ENCODE measurements at regions not wholly inside any gene's neighbourhood (a gene's known extent, or its start where the extent isn't known, plus 50 kb on each side); places are given as distances from the start of the nearest gene placed in this dataset.

GRCh38 chr10:108360187-108360586 lies 1195.7 kb upstream of the SORCS1 start:
- Histone ChIP-seq H2AFZ (ENCODE audit: low read length) (no peak overlapping the region), H3K27me3 (ENCODE audit: insufficient read depth, low read length) (no peaks in the 10 kb centered on the region), H3K79me2 (ENCODE audit: insufficient read depth, low read length) (no peaks in the 10 kb centered on the region), H3K4me1 (ENCODE audit: insufficient read depth, low read length, severe bottlenecking) (no peaks in the 10 kb centered on the region), H3K36me3 (ENCODE audit: insufficient read depth, low read length) (no peaks in the 10 kb centered on the region), H3K27ac (ENCODE audit: low read depth, low read length, poor library complexity, severe bottlenecking) (no peak overlapping the region), H4K20me1 (ENCODE audit: insufficient read depth, low read length) (no peaks in the 10 kb centered on the region), H3K4me3 (ENCODE audit: low read depth, low read length, poor library complexity, severe bottlenecking) (no peak overlapping the region), H3F3A (ENCODE audit: insufficient read depth, low read length) (no peaks in the 10 kb centered on the region), H3K4me2 (ENCODE audit: low read length) (no peak overlapping the region), H3K9ac (ENCODE audit: low read length) (no peak overlapping the region), H3K9me2 (ENCODE audit: low read depth, low read length) (no peaks in the 10 kb centered on the region), H3K9me3 (ENCODE audit: low read length) (no peaks in the 10 kb centered on the region)
- TF ChIP-seq EZH2 (IDR thresholded peaks at IDR 0.05; ENCODE audit: borderline replicate concordance, low read length) (no peak), CTCF (IDR thresholded peaks at IDR 0.05; ENCODE audit: low read length) (no peak)

- Histone ChIP-seq H3K9me3 (ENCODE audit: low read length) (no peaks in the 10 kb centered on the region), H3K4me3 (ENCODE audit: low read depth, low read length, poor library complexity, severe bottlenecking) (no peak overlapping the region), H3K4me1 (ENCODE audit: insufficient read depth, low read length, severe bottlenecking) (no peaks in the 10 kb centered on the region), H3K79me2 (ENCODE audit: insufficient read depth, low read length) (no peaks in the 10 kb centered on the region), H3K27ac (ENCODE audit: low read depth, low read length, poor library complexity, severe bottlenecking) (no peak overlapping the region), H3K9ac (ENCODE audit: low read length) (no peak overlapping the region), H3K27me3 (ENCODE audit: insufficient read depth, low read length) (no peaks in the 10 kb centered on the region), H4K20me1 (ENCODE audit: insufficient read depth, low read length) (no peaks in the 10 kb centered on the region), H3K36me3 (ENCODE audit: insufficient read depth, low read length) (no peaks in the 10 kb centered on the region), H2AFZ (ENCODE audit: low read length) (no peak overlapping the region), H3K9me2 (ENCODE audit: low read depth, low read length) (no peaks in the 10 kb centered on the region), H3K4me2 (ENCODE audit: low read length) (no peak overlapping the region), H3F3A (ENCODE audit: insufficient read depth, low read length) (no peaks in the 10 kb centered on the region)
- no peak for TF ChIP-seq EZH2 (IDR thresholded peaks at IDR 0.05; ENCODE audit: borderline replicate concordance, low read length)
- no peak; the same call in 1 of the 2 replicates for TF ChIP-seq CTCF (IDR thresholded peaks at IDR 0.05; ENCODE audit: low read length)
Measured at GRCh38 chr10:108358912-108359311, 1194.4 kb upstream of the SORCS1 start.

GRCh38 chr10:108352771-108353170 lies 1188.3 kb upstream of the SORCS1 start:
- no peaks in the 10 kb centered on the region for H3K4me1 ChIP-seq (ENCODE audit: insufficient read depth, low read length, severe bottlenecking)
- no peaks in the 10 kb centered on the region for H3F3A ChIP-seq (ENCODE audit: insufficient read depth, low read length)
- H3K4me3 ChIP-seq (ENCODE audit: low read depth, low read length, poor library complexity, severe bottlenecking), result no peak overlapping the region
- H3K9ac ChIP-seq (ENCODE audit: low read length), result no peak overlapping the region
- no peaks in the 10 kb centered on the region for H3K9me3 ChIP-seq (ENCODE audit: low read length)
- no peak overlapping the region for H2AFZ ChIP-seq (ENCODE audit: low read length)
- no peak for TF ChIP-seq EZH2 (IDR thresholded peaks at IDR 0.05; ENCODE audit: borderline replicate concordance, low read length)
- no peak for TF ChIP-seq CTCF (IDR thresholded peaks at IDR 0.05; ENCODE audit: low read length)
- no peaks in the 10 kb centered on the region for H3K79me2 ChIP-seq (ENCODE audit: insufficient read depth, low read length)
- no peaks in the 10 kb centered on the region for H4K20me1 ChIP-seq (ENCODE audit: insufficient read depth, low read length)
- no peak overlapping the region for H3K27ac ChIP-seq (ENCODE audit: low read depth, low read length, poor library complexity, severe bottlenecking)
- no peaks in the 10 kb centered on the region for H3K9me2 ChIP-seq (ENCODE audit: low read depth, low read length)
- no peaks in the 10 kb centered on the region for H3K27me3 ChIP-seq (ENCODE audit: insufficient read depth, low read length)
- H3K4me2 ChIP-seq (ENCODE audit: low read length), result no peak overlapping the region
- no peaks in the 10 kb centered on the region for H3K36me3 ChIP-seq (ENCODE audit: insufficient read depth, low read length)

Data from OCI-LY1 (cell line).